KMS-11 (cell line): ENCODE measurements at regions not wholly inside any gene's neighbourhood (a gene's known extent, or its start where the extent isn't known, plus 50 kb on each side); places are given as distances from the start of the nearest gene placed in this dataset.

Source experiments
- H2AFZ ChIP-seq: fragments of 200-600 bp; sonication (generic); 2 replicates; pipeline ENCODE4 v1.6.1; 2016; ENCODE audit warnings: antibody characterized with exemption, mixed run types, low read depth
- H3K27ac ChIP-seq: fragments of 200-600 bp; sonication (generic); 2 replicates; pipeline ENCODE4 v1.6.1; 2016; ENCODE audit warnings: mild to moderate bottlenecking, mixed run types
- H3K27me3 ChIP-seq: fragments of 200-600 bp; sonication (generic); 2 replicates; pipeline ENCODE4 v1.6.1; 2017; ENCODE audit warnings: mild to moderate bottlenecking, low read depth, mixed run types, moderate library complexity; ENCODE audit not compliant: insufficient read depth
- H3K36me3 ChIP-seq: fragments of 200-600 bp; sonication (generic); 2 replicates; pipeline ENCODE4 v1.6.1; 2017; ENCODE audit warnings: mild to moderate bottlenecking, mixed run types; ENCODE audit not compliant: insufficient read depth
- H3K4me1 ChIP-seq: fragments of 200-600 bp; sonication (generic); 2 replicates; pipeline ENCODE4 v1.6.1; 2016; ENCODE audit warnings: mild to moderate bottlenecking, low read depth, mixed run types; ENCODE audit not compliant: poor library complexity, severe bottlenecking
- H3K4me2 ChIP-seq: fragments of 200-600 bp; sonication (generic); 2 replicates; pipeline ENCODE4 v1.7.0; 2016; ENCODE audit warnings: mild to moderate bottlenecking, mixed run types
- H3K4me3 ChIP-seq: fragments of 200-600 bp; sonication (generic); IDR thresholded peaks from 2 replicates; pipeline ENCODE4 v1.6.1; 2017; ENCODE audit warnings: low read depth, low read length, mixed read lengths; ENCODE audit not compliant: insufficient read depth
- H3K79me2 ChIP-seq: fragments of 200-600 bp; sonication (generic); 2 replicates; pipeline ENCODE4 v1.6.1; 2016; ENCODE audit warnings: low read depth, mixed run types; ENCODE audit not compliant: insufficient read depth
- H3K9ac ChIP-seq: fragments of 200-600 bp; sonication (generic); 2 replicates; pipeline ENCODE4 v1.6.1; 2016; ENCODE audit warnings: mild to moderate bottlenecking, mixed run types
- H4K20me1 ChIP-seq: fragments of 200-600 bp; sonication (generic); 2 replicates; pipeline ENCODE4 v1.6.1; 2016; ENCODE audit warnings: mild to moderate bottlenecking, mixed run types; ENCODE audit not compliant: insufficient read depth
- TF ChIP-seq, protein P1 (sequence below): fragments of 200-600 bp; sonication (generic); conservative IDR thresholded peaks from 2 replicates; pipeline ENCODE4 v1.6.1; 2017; ENCODE audit warnings: low read depth, mild to moderate bottlenecking, antibody characterized with exemption, low read length, moderate library complexity, mixed read lengths

DNA sequence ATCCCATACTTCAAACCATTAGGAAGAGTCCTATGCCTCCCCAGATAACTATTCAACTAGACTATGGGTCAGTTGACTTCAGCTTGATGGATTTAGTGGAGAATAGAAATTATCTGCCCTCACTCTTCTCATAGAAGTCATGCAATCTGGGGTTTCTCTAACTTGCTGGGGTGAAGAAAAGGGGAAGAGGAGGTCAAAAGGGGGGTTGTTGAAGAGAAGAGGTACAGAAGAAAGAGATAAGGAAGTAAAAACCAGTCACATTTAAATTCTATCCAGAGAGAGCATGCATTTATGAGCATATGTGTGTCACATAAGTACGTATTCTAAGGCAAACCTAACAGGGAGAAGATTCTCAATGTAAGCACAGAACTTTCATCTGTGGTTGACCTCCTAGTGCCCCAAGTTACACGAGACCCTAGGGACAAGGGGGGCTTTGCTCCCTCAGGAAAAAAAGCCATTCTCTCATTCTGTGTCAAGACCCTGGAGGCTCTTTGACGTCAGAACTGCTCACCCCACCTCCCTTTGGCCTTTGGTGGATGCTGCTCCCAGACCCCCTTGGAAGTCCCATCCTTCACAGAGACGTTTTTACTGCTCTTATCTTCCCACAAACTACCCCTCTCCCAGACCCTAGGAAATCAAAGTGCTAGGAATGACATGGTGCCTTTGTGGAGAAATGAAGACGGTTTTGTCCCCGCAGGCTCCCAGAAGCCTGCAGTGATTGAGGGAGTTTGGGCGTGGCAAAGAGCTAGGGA is 236.8 kb upstream of the TNP1 start:
- Histone ChIP-seq H3K27ac (no peak overlapping the region), H3K36me3 (no peaks in the 10 kb centered on the region), H2AFZ (no peak overlapping the region), H3K79me2 (no peaks in the 10 kb centered on the region), H3K4me2 (no peak overlapping the region), H3K4me3 (no peak overlapping the region), H3K27me3 (no peaks in the 10 kb centered on the region), H3K4me1 (no peaks in the 10 kb centered on the region), H4K20me1 (no peaks in the 10 kb centered on the region), H3K9ac (no peak overlapping the region)
- TF ChIP-seq, protein P1, sequence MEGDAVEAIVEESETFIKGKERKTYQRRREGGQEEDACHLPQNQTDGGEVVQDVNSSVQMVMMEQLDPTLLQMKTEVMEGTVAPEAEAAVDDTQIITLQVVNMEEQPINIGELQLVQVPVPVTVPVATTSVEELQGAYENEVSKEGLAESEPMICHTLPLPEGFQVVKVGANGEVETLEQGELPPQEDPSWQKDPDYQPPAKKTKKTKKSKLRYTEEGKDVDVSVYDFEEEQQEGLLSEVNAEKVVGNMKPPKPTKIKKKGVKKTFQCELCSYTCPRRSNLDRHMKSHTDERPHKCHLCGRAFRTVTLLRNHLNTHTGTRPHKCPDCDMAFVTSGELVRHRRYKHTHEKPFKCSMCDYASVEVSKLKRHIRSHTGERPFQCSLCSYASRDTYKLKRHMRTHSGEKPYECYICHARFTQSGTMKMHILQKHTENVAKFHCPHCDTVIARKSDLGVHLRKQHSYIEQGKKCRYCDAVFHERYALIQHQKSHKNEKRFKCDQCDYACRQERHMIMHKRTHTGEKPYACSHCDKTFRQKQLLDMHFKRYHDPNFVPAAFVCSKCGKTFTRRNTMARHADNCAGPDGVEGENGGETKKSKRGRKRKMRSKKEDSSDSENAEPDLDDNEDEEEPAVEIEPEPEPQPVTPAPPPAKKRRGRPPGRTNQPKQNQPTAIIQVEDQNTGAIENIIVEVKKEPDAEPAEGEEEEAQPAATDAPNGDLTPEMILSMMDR: no peak

DNA sequence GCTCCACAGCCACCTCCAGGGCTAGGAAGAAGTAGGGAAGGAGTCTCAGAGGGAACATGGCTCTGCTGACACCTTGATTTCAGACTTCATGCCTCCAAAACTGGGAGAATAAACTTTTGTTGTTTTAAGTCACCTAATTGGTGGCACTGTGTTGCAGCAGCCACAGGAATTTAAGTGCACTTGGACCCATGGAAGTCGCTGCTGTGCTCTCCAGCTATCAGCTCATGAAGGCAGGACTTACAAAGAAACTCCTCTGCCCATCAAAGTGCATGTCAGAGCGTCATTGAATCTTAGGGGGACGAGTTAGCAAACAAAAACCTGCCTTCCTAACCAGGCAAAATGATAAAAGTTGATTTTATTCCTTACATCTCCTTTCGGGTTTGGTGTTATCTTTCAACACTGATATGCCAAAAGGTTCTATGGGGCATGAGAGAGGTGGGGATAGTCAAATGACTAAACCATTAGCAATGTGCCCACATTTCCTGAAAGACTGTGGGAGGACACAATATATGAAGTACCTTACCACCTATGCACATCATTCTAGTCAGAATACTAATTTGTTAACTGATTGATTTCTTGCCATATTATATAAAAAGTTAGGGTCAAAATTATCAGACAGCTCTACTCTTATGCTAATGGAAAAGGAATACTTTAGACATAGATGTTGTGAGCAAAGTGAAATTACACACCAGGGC is 235.8 kb upstream of the TNP1 start:
- H3K9ac ChIP-seq: no peak overlapping the region
- no peak overlapping the region for H3K4me3 ChIP-seq
- no peaks in the 10 kb centered on the region for H3K79me2 ChIP-seq
- H3K4me2 ChIP-seq: no peak overlapping the region
- H4K20me1 ChIP-seq: no peaks in the 10 kb centered on the region
- TF ChIP-seq, protein P1: no peak
- H3K27me3 ChIP-seq: no peaks in the 10 kb centered on the region
- no peaks in the 10 kb centered on the region for H3K4me1 ChIP-seq
- H3K36me3 ChIP-seq: no peaks in the 10 kb centered on the region
- no peak overlapping the region for H2AFZ ChIP-seq
- no peak overlapping the region for H3K27ac ChIP-seq

DNA sequence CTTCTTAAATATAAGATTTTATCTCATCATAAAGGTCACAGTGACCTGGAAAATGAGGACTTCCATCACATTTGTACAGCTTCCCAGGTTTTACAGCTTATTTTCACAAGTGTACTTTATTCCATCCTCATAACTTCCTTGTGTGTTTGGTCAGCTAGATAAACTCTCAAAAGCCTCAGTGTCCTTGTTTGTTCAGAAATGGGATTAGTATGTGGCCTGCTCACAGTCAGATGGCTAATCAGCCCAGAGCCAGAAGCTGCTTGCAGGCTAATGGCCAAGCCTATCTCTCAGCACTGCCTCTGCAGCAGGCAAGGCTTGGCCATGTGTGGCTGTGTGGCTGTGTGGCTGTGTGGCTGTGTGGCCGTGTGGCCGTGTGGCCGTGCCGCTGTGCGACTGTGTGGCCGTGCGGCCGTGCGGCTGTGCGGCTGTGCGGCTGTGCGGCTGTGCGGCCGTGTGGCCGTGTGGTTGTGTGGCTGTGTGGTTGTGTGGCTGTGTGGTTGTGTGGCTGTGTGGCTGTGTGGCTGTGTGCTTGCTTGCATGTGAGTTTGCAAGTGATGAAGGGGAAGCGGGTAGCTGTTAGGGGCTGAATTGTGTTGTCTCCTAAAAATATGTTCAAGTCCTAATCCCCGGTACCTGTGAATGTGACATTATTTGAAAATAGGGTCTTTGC is 233.0 kb upstream of the TNP1 start:
- Histone ChIP-seq H3K79me2 (no peaks in the 10 kb centered on the region), H4K20me1 (no peaks in the 10 kb centered on the region), H3K36me3 (no peaks in the 10 kb centered on the region), H3K4me3 (no peak overlapping the region), H3K27me3 (no peaks in the 10 kb centered on the region), H2AFZ (no peak overlapping the region), H3K9ac (no peak overlapping the region), H3K4me2 (no peak overlapping the region), H3K27ac (no peak overlapping the region), H3K4me1 (no peaks in the 10 kb centered on the region)
- TF ChIP-seq, protein P1: no peak

DNA sequence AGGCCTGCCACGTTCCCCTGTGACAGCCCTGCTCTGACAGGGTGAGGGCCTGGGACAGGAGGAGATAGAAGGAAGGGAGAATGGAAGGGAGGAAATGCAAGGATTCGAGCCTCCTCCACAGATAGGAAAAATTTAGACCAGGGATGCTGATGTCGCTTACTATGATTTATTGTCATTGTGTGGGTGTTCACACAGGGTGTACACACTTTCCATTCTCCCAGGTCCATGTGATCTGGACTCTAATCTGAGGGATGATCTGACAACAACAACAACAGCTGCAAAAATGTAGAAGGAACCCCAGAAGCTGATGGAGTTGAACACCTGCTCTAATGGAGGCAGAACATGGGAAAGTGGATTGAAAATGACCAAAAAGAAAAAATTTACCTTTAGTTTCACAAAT is 231.7 kb upstream of the TNP1 start:
- Histone ChIP-seq H3K4me1 (no peaks in the 10 kb centered on the region), H3K27me3 (no peaks in the 10 kb centered on the region), H3K9ac (no peak overlapping the region), H4K20me1 (no peaks in the 10 kb centered on the region), H3K4me2 (no peak overlapping the region), H3K27ac (no peak overlapping the region), H3K4me3 (no peak overlapping the region), H3K79me2 (no peaks in the 10 kb centered on the region), H2AFZ (no peak overlapping the region), H3K36me3 (no peaks in the 10 kb centered on the region)
- TF ChIP-seq, protein P1: no peak
